ENCODE measurements at regions not wholly inside any gene's neighbourhood (a gene's known extent, or its start where the extent isn't known, plus 50 kb on each side); places are given as distances from the start of the nearest gene placed in this dataset.

DNA sequence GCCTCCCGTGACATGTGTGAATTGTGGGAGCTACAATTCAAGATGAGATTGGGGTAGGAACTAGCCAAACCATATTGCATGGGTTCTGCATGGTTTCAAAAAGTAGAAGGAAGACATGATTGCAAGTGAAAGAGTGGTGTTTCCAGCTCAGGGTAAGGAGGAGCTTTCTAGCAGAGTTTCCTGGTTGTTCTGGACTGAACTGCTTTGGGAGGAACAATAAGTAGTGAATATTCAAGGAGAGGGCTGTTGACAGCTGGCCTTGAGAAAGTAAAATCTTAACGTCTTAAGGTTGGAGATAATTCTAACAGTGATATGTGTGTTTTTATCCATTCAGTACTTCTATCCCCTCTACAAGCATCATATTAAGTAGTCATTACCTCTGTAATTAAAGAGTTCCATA is 62.2 kb upstream of the PRKG1 start:
- Histone ChIP-seq H3K27ac (ENCODE audit: low read depth in 2 of 2, low read length in 1 of 2) (no peak overlapping the region), H3K9ac (no peak overlapping the region), H3K9me2 (no peaks in the 10 kb centered on the region), H3F3A (replicated peaks; ENCODE audit: insufficient read depth) (no peaks in the 10 kb centered on the region), H3K9me3 (no peaks in the 10 kb centered on the region), H3K4me2 (no peak overlapping the region), H3K4me1 (ENCODE audit: control insufficient read depth in 1 of 2, insufficient read depth in 2 of 2, low read depth in 1 of 2, low read length in 1 of 2) (no peaks in the 10 kb centered on the region; a peak in 1 of 4 replicates), H2AFZ (ENCODE audit: low read depth) (no peak overlapping the region), H3K4me3 (ENCODE audit: low read depth in 2 of 2, low read length in 1 of 2) (no peak overlapping the region), H4K20me1 (ENCODE audit: insufficient read depth) (no peaks in the 10 kb centered on the region), H3K36me3 (replicated peaks in 1 of 2; ENCODE audit: control insufficient read depth in 1 of 2, insufficient read depth in 2 of 2, low read length in 1 of 2) (no peaks in the 10 kb centered on the region), H3K27me3 (ENCODE audit: insufficient read depth) (no peaks in the 10 kb centered on the region), H3K79me2 (ENCODE audit: insufficient read depth) (no peaks in the 10 kb centered on the region)
- TF ChIP-seq SMC3 (IDR thresholded peaks at IDR 0.05; ENCODE audit: low read depth, low read length) = no peak
- TF ChIP-seq TEAD4 (IDR thresholded peaks at IDR 0.05; ENCODE audit: borderline replicate concordance, insufficient read depth) = no peak
- TF ChIP-seq, protein P1, sequence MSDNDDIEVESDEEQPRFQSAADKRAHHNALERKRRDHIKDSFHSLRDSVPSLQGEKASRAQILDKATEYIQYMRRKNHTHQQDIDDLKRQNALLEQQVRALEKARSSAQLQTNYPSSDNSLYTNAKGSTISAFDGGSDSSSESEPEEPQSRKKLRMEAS (IDR thresholded peaks at IDR 0.05; ENCODE audit: low read depth) = no peak
- TF ChIP-seq, protein P2, sequence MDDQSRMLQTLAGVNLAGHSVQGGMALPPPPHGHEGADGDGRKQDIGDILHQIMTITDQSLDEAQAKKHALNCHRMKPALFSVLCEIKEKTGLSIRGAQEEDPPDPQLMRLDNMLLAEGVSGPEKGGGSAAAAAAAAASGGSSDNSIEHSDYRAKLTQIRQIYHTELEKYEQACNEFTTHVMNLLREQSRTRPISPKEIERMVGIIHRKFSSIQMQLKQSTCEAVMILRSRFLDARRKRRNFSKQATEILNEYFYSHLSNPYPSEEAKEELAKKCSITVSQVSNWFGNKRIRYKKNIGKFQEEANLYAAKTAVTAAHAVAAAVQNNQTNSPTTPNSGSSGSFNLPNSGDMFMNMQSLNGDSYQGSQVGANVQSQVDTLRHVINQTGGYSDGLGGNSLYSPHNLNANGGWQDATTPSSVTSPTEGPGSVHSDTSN (IDR thresholded peaks at IDR 0.05) = no peak
- TF ChIP-seq, protein P3, sequence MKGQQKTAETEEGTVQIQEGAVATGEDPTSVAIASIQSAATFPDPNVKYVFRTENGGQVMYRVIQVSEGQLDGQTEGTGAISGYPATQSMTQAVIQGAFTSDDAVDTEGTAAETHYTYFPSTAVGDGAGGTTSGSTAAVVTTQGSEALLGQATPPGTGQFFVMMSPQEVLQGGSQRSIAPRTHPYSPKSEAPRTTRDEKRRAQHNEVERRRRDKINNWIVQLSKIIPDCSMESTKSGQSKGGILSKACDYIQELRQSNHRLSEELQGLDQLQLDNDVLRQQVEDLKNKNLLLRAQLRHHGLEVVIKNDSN (IDR thresholded peaks at IDR 0.05; ENCODE audit: borderline replicate concordance, low read depth) = no peak
- TF ChIP-seq RAD21 (IDR thresholded peaks at IDR 0.05; ENCODE audit: low read length) = no peak
- TF ChIP-seq JUND (IDR thresholded peaks at IDR 0.05) = no peak
- TF ChIP-seq, protein P4, sequence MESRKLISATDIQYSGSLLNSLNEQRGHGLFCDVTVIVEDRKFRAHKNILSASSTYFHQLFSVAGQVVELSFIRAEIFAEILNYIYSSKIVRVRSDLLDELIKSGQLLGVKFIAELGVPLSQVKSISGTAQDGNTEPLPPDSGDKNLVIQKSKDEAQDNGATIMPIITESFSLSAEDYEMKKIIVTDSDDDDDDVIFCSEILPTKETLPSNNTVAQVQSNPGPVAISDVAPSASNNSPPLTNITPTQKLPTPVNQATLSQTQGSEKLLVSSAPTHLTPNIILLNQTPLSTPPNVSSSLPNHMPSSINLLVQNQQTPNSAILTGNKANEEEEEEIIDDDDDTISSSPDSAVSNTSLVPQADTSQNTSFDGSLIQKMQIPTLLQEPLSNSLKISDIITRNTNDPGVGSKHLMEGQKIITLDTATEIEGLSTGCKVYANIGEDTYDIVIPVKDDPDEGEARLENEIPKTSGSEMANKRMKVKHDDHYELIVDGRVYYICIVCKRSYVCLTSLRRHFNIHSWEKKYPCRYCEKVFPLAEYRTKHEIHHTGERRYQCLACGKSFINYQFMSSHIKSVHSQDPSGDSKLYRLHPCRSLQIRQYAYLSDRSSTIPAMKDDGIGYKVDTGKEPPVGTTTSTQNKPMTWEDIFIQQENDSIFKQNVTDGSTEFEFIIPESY (IDR thresholded peaks at IDR 0.05; ENCODE audit: borderline replicate concordance, low read depth) = no peak
- TF ChIP-seq, protein P5, sequence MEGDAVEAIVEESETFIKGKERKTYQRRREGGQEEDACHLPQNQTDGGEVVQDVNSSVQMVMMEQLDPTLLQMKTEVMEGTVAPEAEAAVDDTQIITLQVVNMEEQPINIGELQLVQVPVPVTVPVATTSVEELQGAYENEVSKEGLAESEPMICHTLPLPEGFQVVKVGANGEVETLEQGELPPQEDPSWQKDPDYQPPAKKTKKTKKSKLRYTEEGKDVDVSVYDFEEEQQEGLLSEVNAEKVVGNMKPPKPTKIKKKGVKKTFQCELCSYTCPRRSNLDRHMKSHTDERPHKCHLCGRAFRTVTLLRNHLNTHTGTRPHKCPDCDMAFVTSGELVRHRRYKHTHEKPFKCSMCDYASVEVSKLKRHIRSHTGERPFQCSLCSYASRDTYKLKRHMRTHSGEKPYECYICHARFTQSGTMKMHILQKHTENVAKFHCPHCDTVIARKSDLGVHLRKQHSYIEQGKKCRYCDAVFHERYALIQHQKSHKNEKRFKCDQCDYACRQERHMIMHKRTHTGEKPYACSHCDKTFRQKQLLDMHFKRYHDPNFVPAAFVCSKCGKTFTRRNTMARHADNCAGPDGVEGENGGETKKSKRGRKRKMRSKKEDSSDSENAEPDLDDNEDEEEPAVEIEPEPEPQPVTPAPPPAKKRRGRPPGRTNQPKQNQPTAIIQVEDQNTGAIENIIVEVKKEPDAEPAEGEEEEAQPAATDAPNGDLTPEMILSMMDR (IDR thresholded peaks at IDR 0.05) = no peak
- TF ChIP-seq, protein P6, sequence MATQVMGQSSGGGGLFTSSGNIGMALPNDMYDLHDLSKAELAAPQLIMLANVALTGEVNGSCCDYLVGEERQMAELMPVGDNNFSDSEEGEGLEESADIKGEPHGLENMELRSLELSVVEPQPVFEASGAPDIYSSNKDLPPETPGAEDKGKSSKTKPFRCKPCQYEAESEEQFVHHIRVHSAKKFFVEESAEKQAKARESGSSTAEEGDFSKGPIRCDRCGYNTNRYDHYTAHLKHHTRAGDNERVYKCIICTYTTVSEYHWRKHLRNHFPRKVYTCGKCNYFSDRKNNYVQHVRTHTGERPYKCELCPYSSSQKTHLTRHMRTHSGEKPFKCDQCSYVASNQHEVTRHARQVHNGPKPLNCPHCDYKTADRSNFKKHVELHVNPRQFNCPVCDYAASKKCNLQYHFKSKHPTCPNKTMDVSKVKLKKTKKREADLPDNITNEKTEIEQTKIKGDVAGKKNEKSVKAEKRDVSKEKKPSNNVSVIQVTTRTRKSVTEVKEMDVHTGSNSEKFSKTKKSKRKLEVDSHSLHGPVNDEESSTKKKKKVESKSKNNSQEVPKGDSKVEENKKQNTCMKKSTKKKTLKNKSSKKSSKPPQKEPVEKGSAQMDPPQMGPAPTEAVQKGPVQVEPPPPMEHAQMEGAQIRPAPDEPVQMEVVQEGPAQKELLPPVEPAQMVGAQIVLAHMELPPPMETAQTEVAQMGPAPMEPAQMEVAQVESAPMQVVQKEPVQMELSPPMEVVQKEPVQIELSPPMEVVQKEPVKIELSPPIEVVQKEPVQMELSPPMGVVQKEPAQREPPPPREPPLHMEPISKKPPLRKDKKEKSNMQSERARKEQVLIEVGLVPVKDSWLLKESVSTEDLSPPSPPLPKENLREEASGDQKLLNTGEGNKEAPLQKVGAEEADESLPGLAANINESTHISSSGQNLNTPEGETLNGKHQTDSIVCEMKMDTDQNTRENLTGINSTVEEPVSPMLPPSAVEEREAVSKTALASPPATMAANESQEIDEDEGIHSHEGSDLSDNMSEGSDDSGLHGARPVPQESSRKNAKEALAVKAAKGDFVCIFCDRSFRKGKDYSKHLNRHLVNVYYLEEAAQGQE (IDR thresholded peaks at IDR 0.05; ENCODE audit: low read depth, low read length) = no peak
- no peak for TF ChIP-seq RXRA (IDR thresholded peaks at IDR 0.05; ENCODE audit: borderline replicate concordance, low read depth)
- no peak for TF ChIP-seq FOSL2 (IDR thresholded peaks at IDR 0.05; ENCODE audit: borderline replicate concordance, low read depth)
- no peak for TF ChIP-seq POLR2AphosphoS5 (IDR thresholded peaks at IDR 0.05; ENCODE audit: low read depth, low read length)
- TF ChIP-seq FOXJ3 (CRISPR knock-in tag; IDR thresholded peaks at IDR 0.05) = no peak
- POLR2A ChIA-PET = no interaction called here
- WGBS (ENCODE audit: low lambda C conversion rate) = 78% methylated on average over 2 of the region's 2 CpGs
- DNase-seq = no peak
- CTCF ChIA-PET = interaction anchor here (1.1 kb wide), 1 partner anchor 16 kb away, joined by 3 read pairs; no protein-coding TSS in a partner anchor

Measured in SK-N-SH (cell line).